ENCODE measurements at regions not wholly inside any gene's neighbourhood (a gene's known extent, or its start where the extent isn't known, plus 50 kb on each side); places are given as distances from the start of the nearest gene placed in this dataset.

- no peak for TF ChIP-seq POLR2A (IDR thresholded peaks at IDR 0.05; ENCODE audit: low read depth, low read length)
- TF ChIP-seq YY1 (IDR thresholded peaks at IDR 0.05; ENCODE audit: low read depth, low read length) = no peak
- no peak for TF ChIP-seq E2F4 (IDR thresholded peaks at IDR 0.05; ENCODE audit: low read depth, low read length)
- TF ChIP-seq NR2C2 (IDR thresholded peaks at IDR 0.05; ENCODE audit: borderline replicate concordance, control insufficient read depth, insufficient read length, low read depth) = no peak
- TF ChIP-seq SMAD1 (IDR thresholded peaks at IDR 0.05; ENCODE audit: low read depth, partially characterized antibody) = no peak
- TF ChIP-seq CTCF (IDR thresholded peaks at IDR 0.05 in 2 of 3, conservative IDR thresholded peaks at IDR 0.05 in 1 of 3; ENCODE audit: control insufficient read depth in 2 of 3, extremely low read depth in 1 of 3, insufficient read depth in 1 of 3, low read depth in 3 of 3, low read length in 3 of 3) = no peak
- TF ChIP-seq RFX5 (IDR thresholded peaks at IDR 0.05; ENCODE audit: low read depth, low read length) = no peak
- TF ChIP-seq NFYA (IDR thresholded peaks at IDR 0.05; ENCODE audit: borderline replicate concordance, low read depth, low read length) = no peak
- TF ChIP-seq ETV6 (conservative IDR thresholded peaks at IDR 0.05 in 1 of 2, IDR thresholded peaks at IDR 0.05 in 1 of 2; ENCODE audit: borderline replicate concordance in 1 of 2, low read depth in 1 of 2) = no peak
- no peak for TF ChIP-seq RAD21 (IDR thresholded peaks at IDR 0.05; ENCODE audit: insufficient read depth, low read depth, low read length)
- no peak for TF ChIP-seq NR2F1 (conservative IDR thresholded peaks at IDR 0.05)
- TF ChIP-seq TARDBP (IDR thresholded peaks at IDR 0.05; ENCODE audit: borderline replicate concordance) = no peak
These were observed 98.7 kb downstream of the CPZ start for GRCh38 chr4:8691151-8691775.
